NCI-H2196 treated with DMSO at 0.1 percent for 48 hours (cell line): ENCODE measurements at regions not wholly inside any gene's neighbourhood (a gene's known extent, or its start where the extent isn't known, plus 50 kb on each side); places are given as distances from the start of the nearest gene placed in this dataset.

Experiments used
- DNase-seq: peaks from one replicate; lab custom pipeline; 2025; ENCODE audit not compliant: unreplicated experiment; lab: John Stamatoyannopoulos, UW

DNA sequence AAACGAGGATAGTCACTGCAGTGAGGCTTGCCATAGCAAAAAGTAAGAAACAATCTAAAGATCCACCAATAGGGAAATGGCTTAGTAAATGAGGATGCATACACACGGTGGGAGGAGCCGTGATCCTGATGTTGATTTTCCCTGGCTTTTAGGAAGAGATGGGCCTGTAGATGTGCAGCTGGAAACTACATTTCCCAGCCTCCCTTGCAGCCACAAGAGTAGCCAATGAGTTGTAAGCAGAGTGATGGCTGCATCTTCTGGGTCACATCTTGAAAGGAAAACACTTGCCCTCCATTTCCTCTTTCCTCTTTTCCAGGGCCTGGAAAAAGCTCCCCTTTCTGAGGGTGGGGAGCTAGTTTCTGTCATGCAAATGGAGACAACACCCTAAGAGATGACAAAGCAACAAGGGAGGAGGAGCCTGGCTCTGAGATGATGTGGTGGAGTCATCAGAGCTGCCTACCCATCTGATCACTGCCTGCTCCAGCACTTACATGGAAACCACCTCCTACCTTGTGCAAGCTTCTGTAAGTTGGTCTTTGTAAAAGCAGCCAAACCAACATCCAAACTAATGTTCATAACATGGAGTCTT, 139.1 kb downstream of the TLE3 start:
- no peak for DNase-seq

DNA sequence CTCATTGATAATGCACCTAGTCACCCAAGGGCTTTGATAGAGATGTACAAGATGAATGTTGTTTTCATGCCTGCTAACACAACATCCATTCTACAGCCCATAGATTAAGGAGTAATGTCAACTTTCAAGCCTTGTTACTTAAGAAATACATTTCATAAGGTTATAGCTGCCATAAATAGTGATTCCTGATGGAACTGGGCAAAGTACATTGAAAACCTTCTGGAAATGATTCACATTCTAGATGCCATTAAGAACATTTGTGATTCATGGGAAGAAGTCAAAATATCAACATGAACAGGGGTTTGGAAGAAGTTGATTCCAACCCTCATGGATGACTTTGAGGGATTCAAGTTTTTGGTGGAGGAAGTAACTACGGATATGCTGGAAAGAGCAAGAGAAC, 135.2 kb downstream of the TLE3 start:
- no peak for DNase-seq

DNA sequence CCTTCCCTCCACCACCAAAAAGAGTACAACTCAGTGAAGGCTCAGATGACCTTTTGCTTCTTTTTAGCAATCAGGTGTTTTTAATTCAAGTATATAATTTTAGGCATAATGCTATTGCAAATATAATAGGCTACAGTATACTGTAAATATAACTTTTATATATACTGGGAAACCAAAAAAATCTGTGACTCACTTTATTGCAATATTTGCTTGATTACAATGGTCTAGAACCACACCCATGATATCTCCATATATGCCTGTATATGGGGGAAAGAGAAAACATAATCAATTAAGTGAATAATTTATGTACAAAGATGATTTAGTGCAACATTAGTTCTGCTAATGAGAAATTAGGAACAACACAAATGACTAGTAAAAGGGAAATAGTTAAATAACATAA, 134.3 kb downstream of the TLE3 start:
- DNase-seq, result no peak

DNA sequence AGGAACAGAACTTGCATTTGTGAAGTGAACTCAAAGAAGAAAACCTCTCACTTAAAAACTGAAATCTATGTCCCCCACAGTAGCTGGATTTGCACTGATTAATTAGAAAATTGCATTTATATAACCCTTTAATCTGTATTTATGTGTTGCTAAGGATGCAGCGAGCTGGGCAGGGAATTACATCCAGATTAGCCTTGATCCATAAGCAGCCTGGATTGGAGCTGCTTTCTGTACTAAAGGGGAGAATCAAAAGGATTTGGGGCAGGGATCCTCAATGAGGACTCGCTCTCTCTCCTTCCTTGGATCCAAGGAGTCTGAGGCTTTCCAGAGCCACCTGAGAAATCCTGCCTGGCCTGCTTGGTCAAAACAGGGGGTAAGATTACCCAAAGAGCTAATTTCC, 125.9 kb downstream of the TLE3 start:
- DNase-seq, result no peak

DNA sequence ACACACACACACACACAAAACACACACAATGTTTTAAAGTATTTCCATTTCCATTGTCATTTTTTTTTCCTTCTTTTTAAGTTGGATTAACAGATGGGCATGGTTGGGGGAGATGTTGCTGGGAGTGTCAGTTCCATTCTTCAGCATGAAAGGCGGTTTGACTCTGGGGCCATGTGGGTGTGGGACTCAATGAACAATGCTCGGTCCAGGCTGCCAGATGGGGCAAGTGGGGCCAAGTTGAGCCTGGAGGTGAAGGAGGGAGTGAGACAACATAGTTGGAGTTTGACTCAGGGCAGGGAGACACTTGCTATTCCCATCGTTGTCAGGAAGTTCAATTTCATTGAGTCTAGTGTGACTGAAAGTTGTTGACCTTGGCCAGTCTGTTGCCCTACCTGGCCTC, 125.3 kb downstream of the TLE3 start:
- DNase-seq, result no peak

DNA sequence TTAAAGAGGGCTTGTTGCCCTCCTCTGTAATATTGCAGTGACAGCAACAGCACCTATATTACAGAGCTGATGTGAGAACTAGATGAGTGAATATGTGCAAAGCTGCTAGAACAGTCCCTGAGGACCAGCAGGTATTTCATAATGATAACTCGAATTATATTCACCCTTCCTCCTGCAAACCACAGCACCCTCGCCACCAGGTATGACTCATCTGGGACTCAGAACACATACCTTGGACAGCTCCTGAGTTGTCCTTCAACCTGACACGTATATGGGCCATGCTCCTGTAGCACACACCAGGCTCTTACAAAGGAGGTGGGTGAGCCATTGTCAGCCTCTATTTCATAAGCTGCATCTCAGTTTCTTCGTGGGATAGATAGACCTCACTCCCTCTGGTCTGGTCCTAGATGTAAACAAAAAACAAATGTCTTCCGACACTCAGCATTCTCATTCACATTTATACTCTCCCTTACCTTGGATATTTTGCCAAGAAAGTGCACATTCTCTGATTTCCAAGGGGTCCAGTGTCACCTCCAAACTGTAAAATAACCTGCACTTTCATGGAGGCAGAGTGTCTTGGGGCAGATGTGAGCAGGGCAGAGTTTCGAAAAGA, 124.5 kb downstream of the TLE3 start:
- DNase-seq, result no peak

DNA sequence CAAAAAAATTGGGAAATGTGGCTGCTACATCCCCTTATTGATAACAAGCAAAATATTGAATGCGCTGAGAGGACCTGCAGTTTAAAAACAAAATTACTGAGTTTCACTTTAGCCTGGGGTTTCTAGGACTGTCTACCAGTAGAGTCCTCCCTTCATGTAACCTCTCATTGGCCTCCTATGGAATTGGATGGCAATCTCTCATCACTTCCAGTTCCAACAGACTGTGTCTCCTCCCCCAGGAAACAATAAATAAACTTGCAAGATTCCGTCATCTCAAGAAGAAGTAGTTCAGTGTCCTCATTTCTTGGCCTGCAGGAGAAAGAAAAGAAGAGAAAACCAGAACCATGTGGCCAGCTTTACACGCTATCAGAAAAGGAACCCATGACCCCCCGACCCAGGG, 123.8 kb downstream of the TLE3 start:
- no peak for DNase-seq

DNA sequence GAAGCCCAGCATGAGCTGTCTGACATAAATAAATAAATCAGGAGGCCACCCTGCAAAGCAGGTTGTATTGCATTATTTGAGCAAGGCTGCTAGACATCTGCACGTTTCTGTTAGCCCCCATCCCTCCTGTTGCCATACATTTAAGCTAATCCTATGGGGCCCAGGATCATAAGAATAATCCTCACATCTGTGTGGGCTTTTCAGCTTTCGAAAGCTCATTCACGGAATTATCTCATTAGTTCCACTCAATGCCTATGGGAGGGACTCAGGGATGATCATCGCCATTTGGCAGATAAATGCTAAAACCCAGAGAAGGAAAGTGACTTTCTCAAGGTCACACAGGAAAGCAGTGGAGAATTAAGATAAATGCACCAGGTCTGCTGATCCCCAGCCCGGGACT, 123.4 kb downstream of the TLE3 start:
- DNase-seq, result no peak

DNA sequence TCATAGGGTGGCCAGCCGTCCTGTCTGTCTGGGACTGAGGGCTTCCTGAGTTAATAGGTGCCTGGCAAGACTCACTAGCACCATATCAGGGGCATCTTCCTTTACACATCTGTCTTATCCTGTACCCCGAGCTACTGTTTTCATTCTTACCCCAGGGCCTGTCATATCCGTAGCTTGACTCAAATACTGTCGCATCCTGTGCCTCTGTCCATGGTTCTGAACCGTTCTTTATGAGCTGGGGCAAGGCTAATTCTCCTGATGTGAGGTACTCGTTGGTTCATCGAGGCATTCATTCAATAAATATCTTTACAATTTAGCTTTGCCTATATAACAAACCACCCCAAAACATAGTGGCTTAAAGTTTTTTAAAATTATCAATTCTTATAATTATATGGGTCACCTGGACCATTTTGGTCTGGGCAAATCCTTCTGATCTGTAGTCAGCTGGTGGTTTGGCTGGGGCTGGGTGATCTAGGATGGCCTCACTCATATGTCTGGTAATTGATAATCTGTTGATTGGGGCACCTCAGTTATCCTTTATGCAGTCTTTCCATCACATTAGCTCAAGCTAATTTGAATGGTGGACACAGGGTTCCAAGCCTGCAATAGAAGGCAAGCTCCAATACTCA, 121.2 kb downstream of the TLE3 start:
- no peak for DNase-seq

DNA sequence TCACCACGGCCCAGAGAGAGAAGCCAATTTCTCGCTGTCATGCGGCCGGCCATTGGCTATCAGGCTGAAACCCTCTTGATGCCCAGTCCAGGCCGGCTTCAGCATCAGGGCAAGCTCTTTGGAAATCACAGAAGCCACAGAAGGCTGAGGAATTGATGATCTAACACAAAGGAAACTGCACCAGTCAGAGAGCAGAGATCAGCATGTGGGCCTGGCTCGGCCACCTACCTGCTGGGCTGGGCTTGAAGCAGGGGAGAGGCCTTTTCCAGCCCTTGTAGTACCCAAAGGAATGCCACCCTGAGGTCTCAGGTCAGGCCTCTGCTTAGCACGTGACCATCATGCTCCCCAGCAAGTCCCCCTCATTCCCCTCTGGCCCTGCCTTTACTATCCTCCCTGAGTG, 119.1 kb downstream of the TLE3 start:
- no peak for DNase-seq

DNA sequence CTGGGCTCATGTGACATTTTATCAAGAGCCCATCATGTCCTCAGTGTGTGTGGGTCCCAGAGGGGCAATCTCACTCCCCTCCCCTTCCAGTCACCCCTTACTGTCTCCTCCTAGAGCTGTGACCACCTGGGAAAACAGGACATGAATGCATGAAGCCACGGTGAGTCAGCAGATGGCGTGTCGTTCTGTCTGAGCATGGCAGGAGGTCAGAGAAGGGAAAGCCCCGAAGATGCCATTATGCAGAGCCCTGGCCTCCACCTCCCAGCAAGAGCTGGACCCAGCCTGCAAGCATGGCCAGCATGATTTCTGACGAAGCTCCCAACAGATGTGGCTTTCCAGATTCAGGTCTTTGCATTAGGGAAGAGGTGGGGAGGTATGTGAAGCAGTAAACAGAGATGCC, 118.5 kb downstream of the TLE3 start:
- DNase-seq, result no peak

DNA sequence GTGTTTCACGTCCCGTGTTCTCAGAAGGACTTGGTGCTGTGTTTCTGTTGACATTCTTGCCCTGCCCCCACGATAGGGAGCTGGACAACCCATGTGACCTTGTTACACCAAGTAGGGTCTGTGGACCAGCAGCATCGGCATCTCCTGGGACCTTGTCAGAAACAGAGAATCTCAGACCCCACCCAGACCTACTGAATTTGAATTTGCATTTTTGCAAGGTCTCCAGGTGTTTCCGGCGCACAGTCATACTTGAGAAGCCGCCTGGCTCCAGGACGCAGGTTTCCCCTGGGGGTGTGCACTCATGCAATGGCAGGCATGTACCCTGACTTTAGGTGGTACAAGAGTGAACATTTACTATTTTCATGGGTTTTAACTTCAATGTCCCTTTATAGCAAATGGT, 117.9 kb downstream of the TLE3 start:
- DNase-seq, result no peak

DNA sequence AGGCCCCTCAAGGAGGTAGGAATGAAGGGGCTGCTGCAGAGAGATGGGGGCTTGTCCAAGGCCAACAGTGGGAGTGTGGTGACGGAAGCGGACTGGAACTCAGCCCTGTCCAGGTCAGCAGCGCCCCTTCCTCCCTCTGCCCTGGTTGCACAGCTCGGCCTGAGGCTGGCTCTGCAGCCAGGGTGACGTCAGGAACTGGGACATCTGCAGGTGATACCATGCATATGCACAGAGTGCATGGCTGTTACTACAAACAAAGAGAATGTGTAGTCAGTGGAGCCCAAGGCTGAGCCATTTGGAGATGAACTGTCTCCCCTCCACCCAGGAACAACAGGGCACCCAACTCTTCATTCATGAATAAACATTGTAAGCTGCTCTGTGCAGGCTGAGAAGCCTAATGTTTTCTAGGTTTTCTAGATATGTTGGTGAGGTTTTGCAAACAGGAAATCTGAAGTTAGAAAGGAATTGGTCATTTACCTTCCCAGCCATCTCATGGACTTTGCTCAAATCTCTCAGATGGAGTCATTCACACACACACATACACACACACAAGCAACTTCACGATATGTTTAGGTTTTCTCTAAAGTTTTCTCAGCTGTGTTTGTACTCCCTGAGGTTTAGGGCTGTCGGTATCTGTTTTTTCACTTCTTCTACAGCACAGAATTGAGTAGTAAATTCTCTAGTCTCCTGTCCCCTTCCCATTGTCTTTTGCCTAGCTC, 117.2 kb downstream of the TLE3 start:
- DNase-seq, result no peak

DNA sequence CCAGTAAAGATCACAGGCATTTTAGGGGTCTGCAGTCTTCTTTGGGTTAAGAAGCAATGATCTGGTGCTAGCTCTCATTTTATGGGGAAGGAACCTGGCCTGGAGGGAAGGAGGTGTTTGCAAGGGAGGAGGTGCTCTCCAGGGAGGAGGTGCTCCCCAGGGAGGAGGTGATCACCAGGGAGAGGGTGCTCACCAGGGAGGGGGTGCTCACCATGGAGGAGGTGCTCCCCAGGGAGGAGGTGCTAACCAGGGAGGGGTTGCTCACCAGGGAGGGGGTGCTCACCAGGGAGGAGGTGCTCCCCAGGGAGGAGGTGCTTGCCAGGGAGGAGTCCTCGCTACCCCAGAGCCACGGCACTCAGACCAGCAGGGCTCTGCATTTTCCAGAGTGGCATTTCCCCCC, 115.7 kb downstream of the TLE3 start:
- no peak for DNase-seq

DNA sequence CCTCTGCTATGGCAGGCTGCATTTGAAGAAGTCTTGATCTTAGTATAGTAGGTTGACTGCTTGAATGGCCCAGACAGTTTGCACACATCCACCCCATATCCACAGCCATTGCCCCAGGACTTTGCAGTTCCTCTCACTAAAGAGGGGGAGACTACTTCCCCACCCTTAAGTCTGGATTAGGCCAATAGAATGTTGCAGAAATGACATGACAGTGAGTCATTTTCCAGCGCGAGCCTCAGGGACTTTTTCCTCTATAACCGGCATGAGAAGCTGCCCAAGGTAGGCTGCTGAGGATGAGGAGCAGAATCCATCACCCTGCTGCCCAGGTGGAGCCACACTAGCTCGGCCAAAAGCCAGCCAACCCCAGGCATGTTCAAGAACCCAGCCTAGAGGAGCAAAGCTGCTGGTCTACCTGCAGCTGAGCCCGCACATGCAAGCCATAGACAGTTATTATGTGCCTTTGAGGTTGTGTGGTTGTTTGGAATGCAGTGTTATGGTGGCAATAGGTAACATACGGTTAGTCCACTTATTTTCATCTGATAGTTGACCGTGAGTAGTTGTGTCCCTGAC, 113.9 kb downstream of the TLE3 start:
- DNase-seq, result no peak

DNA sequence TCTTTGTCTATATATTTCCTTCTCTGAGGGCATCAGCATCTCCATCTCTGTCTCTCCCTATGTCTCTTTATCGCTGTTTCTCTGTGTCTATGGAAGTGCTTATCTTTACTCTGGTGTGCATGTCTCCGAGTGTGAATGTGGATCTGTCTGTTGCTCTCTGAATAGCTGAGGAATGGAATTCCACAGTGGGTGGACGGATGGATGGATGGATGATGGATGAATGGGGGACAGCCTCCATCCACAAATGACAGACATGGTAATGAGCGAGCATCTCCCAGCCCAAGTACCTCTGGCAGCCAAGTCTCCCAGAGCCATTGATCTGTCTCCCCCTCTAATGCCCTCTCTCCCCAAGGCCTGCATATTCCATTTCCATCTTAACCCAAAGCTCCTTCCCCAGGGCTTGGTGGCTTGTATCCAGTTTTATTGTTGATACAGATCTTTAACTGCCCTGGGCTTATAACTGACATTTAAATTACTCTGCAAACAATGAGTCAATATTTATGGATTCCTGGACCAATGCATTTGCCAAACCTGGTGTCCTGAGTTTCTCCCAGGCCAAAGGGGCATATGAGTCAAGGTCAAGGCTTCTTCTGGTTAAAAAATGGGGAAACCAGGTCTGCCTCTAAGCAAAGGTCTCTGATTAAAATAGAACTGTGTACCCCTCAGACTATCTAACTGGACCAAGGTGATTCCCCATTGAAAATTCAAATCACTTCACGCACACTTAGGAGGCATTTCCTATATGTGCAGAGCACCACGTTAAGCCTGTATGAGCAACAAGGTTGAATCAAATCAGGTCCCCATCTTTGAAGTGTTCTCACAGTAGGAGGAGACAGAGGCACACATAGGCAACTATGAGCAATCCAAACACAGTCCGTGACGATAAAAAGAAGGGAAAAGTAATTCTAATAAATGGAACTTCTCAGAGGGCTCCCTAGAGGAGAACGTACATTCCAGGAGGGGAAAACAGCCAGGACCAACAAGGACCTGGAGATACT, 109.9 kb downstream of the TLE3 start:
- DNase-seq, result peak; percentile 5

DNA sequence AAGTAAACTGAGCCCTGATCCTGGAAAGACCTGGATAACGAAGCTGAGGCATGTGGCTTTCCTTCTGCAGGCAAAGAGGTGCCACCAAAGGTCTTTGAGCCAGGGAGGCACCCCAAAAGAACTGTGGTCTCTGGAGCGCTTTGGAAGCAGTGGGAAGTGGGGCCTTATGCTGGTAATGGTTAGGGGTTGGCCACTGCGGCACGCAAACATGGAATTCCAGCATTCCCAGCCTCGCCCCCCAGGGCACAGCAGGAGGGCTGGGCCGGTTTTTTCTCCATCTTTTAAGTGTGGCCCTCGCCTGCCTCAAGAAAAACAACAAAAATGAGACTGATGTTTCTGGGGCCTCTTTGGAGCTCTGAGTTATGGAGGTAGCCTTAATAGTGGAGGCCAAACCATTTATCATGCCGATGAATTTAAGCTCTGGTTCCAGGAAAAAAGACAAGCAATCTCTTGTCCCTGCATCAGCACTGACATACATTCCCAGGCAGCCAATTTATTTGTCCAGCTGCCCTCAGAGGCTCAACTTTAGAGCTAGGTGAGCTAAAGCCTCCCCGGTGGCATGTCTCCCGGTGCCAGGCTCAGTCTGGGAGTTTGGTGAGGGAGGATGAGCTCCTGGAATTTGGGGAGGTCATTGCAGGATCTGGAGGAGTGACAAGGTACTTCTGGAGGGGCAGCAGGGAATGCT, 109.0 kb downstream of the TLE3 start:
- DNase-seq, result no peak

DNA sequence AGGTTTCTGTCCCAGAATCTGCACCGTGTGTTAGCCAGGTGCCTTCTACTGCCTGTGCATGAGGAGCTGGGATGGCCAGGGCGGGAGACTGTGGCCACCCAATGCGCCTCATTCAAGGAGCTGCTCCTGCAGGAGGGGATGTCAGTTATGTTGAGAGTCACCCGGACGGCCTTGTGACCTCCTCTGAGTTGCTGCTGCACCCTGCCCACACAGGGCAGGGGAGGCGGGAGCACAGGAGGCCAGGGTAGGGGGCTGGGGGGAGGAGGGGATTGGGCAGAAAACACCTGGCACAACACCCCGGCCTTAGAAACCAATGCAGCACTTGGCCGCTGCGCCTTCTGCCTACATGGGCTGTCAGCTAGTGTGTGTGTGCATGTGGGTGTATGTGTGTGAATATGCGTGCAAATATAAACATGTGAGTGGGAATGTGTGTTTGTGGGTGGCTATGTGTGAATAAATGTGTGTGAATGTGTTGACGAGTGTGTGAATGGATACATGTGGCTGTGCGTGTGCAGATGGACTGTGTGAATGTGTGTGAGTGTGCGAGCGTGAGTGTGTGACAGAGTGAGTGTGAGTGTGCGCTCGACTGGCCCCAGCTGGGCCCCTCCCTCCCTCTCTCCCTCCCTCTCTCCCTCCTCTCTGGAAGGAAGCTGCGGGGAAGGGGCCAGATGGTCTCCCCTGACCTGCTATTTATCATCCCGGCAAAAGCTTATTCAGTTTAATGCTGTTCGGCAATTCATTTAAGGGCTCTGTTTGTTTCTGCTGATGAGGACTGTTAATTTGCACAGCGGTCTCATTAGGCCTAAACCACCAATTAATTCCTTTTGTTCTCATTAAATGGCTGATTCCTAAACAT, 106.9 kb downstream of the TLE3 start:
- DNase-seq, result no peak

DNA sequence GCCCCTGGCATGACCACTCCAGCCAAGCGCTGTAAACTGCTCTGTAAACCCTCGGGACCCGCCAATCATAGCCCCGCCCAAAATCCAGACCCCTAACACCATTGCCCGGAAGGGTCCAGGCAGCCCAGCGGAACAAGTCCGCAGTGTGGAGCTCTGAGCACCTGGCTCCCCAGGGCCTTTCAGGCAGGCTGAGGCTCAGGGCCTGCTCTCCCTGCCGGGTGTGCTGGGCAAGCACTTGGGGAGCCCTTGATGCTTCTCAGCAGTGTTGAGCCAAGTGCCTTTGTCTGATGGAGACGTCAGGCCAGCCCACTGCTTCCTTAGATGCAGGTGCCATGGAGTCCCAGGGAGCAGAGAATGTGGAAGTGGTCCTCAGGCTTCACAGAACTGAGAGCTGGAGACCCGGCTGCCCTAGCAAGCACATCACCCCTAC, 106.2 kb downstream of the TLE3 start:
- no peak for DNase-seq
